ENCODE measurements at regions not wholly inside any gene's neighbourhood (a gene's known extent, or its start where the extent isn't known, plus 50 kb on each side); places are given as distances from the start of the nearest gene placed in this dataset.
"Not testable (repeated sequence)": the region's sequence is repeated elsewhere in the genome, so short reads cannot be mapped to it uniquely, and the experiment has no call there.

DNA sequence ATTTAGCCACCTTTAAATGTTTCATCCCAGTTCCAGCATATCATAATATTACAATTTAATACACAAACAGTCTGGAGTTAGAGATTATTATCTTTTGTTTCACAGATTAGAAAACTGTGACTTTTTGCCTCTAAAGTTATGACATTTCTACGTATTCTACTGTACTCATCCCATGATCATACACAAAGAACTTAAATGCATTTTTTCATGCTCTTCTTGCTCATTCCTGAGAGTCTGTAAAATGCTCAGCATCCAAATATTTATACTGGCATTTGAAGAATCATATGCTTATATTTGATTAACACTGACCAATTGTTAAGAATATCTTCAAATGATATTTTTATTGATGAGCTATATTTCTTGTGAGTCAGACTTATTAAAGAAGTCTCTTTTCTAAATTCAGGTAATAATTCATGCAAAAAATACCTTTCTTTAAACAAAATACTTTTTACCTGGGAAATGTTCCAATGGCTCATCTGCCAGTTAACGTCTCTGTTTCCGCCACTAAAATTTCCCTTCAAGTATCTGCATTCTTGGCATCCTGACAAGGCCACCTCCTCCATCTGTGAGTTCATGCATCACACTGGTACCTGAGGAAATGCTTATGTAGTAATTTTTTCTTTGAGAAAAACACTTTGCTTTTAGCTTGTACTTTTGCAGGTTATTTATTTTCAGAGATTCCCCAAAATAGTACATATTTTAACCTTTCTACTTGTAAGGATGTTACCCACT is 139.6 kb upstream of the RASA1 start:
- POLR2A ChIA-PET, result no interaction called here
- H3K4me3 ChIP-seq (ENCODE audit: low read depth, low read length), result no peak overlapping the region
- no peak for DNase-seq (ENCODE audit: low read depth, low spot score)
- CTCF ChIA-PET, result no interaction called here
- TF ChIP-seq CTCF (IDR thresholded peaks at IDR 0.05; ENCODE audit: insufficient read depth, low read length, missing control alignments), result no peak

DNA sequence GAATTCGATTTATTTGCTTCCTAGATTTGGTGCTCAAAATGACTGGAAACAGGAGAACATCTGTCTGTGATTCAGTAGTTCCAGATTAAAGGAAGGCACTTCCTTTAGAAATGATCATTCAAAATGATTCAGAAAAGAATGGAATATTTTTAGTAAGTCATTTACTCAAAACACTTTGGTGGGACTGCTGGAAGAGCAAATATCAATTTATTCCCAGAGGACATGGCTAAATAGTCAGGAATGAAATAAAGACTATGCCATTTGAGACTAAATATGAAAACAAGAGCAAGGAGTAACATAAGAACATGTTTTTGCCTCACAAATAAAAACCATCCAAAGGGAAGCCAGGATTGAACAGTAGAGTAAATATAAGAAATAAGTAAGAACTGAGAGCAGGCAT is 138.6 kb upstream of the RASA1 start:
- POLR2A ChIA-PET, result interaction anchor here (0.8 kb wide), 1 partner anchor 22 kb away, joined by 4 read pairs; no protein-coding TSS in a partner anchor
- DNase-seq (ENCODE audit: low read depth, low spot score), result no peak
- H3K4me3 ChIP-seq (ENCODE audit: low read depth, low read length), result no peak overlapping the region
- no peak for TF ChIP-seq CTCF (IDR thresholded peaks at IDR 0.05; ENCODE audit: insufficient read depth, low read length, missing control alignments)
- CTCF ChIA-PET, result no interaction called here

GRCh38 chr5:87132696-87133095 is 135.0 kb upstream of the RASA1 start:
- DNase-seq (ENCODE audit: low read depth, low spot score), result no peak
- CTCF ChIA-PET, result interaction anchor here (1.1 kb wide), 1 partner anchor 267 kb away, joined by 3 read pairs; no protein-coding TSS in a partner anchor
- no peak overlapping the region for H3K4me3 ChIP-seq (ENCODE audit: low read depth, low read length)
- no peak for TF ChIP-seq CTCF (IDR thresholded peaks at IDR 0.05; ENCODE audit: insufficient read depth, low read length, missing control alignments)
- POLR2A ChIA-PET, result no interaction called here

GRCh38 chr5:87134513-87134912 is 133.2 kb upstream of the RASA1 start:
- CTCF ChIA-PET, result interaction anchor here (1.2 kb wide), 1 partner anchor 10 kb away, joined by 4 read pairs; no protein-coding TSS in a partner anchor
- POLR2A ChIA-PET; DNase-seq (ENCODE audit: low read depth, low spot score); H3K4me3 ChIP-seq (ENCODE audit: low read depth, low read length): not testable (repeated sequence)

DNA sequence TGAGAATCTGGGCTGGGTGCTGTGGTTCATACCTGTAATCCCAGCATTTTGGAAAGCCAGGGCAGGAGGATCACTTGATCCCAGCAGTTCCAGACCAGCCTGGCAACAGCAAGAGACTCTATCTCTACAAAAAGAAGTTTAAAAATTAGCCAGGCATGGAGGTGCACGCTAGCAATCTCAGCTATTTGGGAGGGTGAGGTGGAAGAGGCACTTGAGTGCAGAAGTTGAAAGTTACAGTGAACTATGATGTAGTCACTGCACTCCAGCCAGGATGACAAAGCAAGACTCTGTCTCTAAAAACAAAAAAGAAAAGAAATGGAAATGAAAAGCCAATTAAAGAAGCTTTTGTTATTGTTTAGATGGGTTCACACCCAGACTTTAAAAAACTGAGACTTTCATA is 131.6 kb upstream of the RASA1 start:
- POLR2A ChIA-PET, result no interaction called here
- CTCF ChIA-PET, result interaction anchor here (1.0 kb wide), 1 partner anchor 67 kb away, joined by 3 read pairs; no protein-coding TSS in a partner anchor

DNA sequence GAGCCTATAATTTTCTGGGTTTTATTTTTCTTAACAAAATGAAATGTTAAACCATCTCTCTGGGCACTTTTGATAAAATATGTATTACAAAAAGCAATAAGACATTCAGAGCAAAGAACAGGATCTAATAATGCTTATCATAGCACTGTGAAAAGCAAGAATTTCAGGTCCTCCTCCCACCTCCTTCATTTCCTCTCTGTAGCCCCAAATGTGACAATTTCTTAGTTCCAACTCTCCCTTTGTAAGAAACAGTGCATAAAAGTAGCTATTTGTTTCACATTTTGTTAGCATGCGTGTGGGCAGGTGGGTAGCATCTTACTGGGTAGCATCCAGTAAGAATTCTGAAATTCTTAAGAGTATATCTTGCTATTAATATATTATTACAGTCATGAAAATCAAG is 130.9 kb upstream of the RASA1 start:
- ChIA-PET CTCF (interaction anchor here (1.0 kb wide), 1 partner anchor 67 kb away, joined by 3 read pairs; no protein-coding TSS in a partner anchor), POLR2A (no interaction called here)
- TF ChIP-seq CTCF (IDR thresholded peaks at IDR 0.05; ENCODE audit: insufficient read depth, low read length, missing control alignments), result no peak
- no peak for DNase-seq (ENCODE audit: low read depth, low spot score)
- no peak overlapping the region for H3K4me3 ChIP-seq (ENCODE audit: low read depth, low read length)

More for the DNA sequence above, 131.6 kb upstream of the RASA1 start:
- TF ChIP-seq CTCF (IDR thresholded peaks at IDR 0.05; ENCODE audit: insufficient read depth, low read length, missing control alignments), result no peak
- H3K4me3 ChIP-seq (ENCODE audit: low read depth, low read length), result no peak overlapping the region
- no peak for DNase-seq (ENCODE audit: low read depth, low spot score)

DNA sequence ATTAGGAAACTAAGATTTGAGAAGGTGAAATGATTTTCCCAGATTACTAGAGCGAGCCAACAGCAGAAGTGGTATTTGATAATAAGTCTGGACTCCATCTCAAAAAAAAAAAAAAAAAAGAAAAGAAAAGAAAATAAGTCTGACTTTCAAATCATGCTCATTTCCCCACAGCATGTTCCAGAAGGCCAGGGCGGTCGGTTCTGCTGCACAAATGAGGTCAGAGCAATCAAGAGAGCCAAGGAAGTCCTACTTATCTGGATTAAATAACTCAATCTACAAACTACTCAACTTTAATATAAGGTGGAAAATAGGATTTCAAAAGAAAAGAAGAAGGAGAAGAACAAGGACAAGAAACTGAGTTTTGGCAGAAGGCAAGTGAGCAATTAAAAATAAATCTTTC is 130.4 kb upstream of the RASA1 start:
- DNase-seq (ENCODE audit: low read depth, low spot score), result no peak
- H3K4me3 ChIP-seq (ENCODE audit: low read depth, low read length), result no peak overlapping the region
- ChIA-PET CTCF (no interaction called here), POLR2A (no interaction called here)
- TF ChIP-seq CTCF (IDR thresholded peaks at IDR 0.05; ENCODE audit: insufficient read depth, low read length, missing control alignments), result no peak
